ENCODE measurements at regions not wholly inside any gene's neighbourhood (a gene's known extent, or its start where the extent isn't known, plus 50 kb on each side); places are given as distances from the start of the nearest gene placed in this dataset.

- no peak for TF ChIP-seq POLR2AphosphoS5 (IDR thresholded peaks at IDR 0.05; ENCODE audit: low read depth, low read length)
- no peak for TF ChIP-seq POLR2A (IDR thresholded peaks at IDR 0.05; ENCODE audit: low read depth, low read length)
- TF ChIP-seq SPI1 (IDR thresholded peaks at IDR 0.05; ENCODE audit: low read depth, low read length), result no peak
- TF ChIP-seq TAF1 (IDR thresholded peaks at IDR 0.05; ENCODE audit: low read depth, low read length), result no peak
- TF ChIP-seq PAX5 (IDR thresholded peaks at IDR 0.05; ENCODE audit: insufficient read depth, low read length, severe bottlenecking), result no peak
- TF ChIP-seq POU2F2 (IDR thresholded peaks at IDR 0.05; ENCODE audit: low read depth, low read length), result no peak
Measured at GRCh38 chr6:6057442-6058053, 50.8 kb upstream of the NRN1 start.

Measured in GM12891 (cell line).